ENCODE measurements at regions not wholly inside any gene's neighbourhood (a gene's known extent, or its start where the extent isn't known, plus 50 kb on each side); places are given as distances from the start of the nearest gene placed in this dataset.

- POLR2A ChIA-PET (ENCODE audit: partially characterized antibody), result interaction anchor here (0.5 kb wide), 1 partner anchor 189 kb away, joined by 4 read pairs; no protein-coding TSS in a partner anchor
- FAIRE-seq, result no peak
- no peak overlapping the region for H4K91ac ChIP-seq (replicated peaks; ENCODE audit: insufficient read length, low read length)
- no peak overlapping the region for H4K8ac ChIP-seq (ENCODE audit: extremely low read depth, insufficient read depth, low read length)
- H4K5ac ChIP-seq (ENCODE audit: insufficient read length, low read depth, low read length), result no peak overlapping the region
- no peak overlapping the region for H3K18ac ChIP-seq (ENCODE audit: extremely low read depth, low read length)
- H3K36me3 ChIP-seq (ENCODE audit: control insufficient read depth in 2 of 4, insufficient read depth in 4 of 4, low read length in 3 of 4), result no peaks in the 10 kb centered on the region
- H3K9me3 ChIP-seq (ENCODE audit: insufficient read depth in 2 of 2, low read depth in 1 of 2, low read length in 1 of 2), result no peaks in the 10 kb centered on the region
- no peak overlapping the region for H2AFZ ChIP-seq (ENCODE audit: low read length)
- H3K4me2 ChIP-seq (ENCODE audit: insufficient read depth in 1 of 2, low read depth in 2 of 2, low read length in 2 of 2), result no peak overlapping the region
- no peak for DNase-seq (ENCODE audit: low read depth in 1 of 2, low spot score in 2 of 2)
- no peak overlapping the region for H2BK15ac ChIP-seq (ENCODE audit: low read length)
- H3K56ac ChIP-seq (replicated peaks; ENCODE audit: insufficient read length, low read depth, low read length), result no peak overlapping the region
- H3K4ac ChIP-seq (replicated peaks; ENCODE audit: insufficient read length, low read depth, low read length), result no peak overlapping the region
- H3K27me3 ChIP-seq (replicated peaks in 1 of 4; ENCODE audit: control insufficient read depth in 3 of 4, extremely low read depth in 1 of 4, insufficient read depth in 3 of 4, low read length in 3 of 4), result no peaks in the 10 kb centered on the region
- 92% methylated on average over 4 of the region's 4 CpGs; no CpG with 5 or more reads in 1 of the 2 experiments for WGBS, 2 experiments (ENCODE audit: extremely low coverage in 1 of 2, insufficient coverage in 1 of 2, insufficient read length in 1 of 2, insufficient replicate concordance in 2 of 2, low coverage in 1 of 2, low lambda C conversion rate in 2 of 2, missing lambda C conversion rate in 1 of 2)
- no peak overlapping the region for H3K4me3 ChIP-seq (ENCODE audit: extremely low read depth in 1 of 4, insufficient read depth in 2 of 4, low read depth in 3 of 4, low read length in 4 of 4)
- H3K79me2 ChIP-seq (ENCODE audit: control insufficient read depth in 1 of 2, insufficient read depth in 2 of 2, low read length in 2 of 2), result no peaks in the 10 kb centered on the region
- CTCF ChIA-PET (ENCODE audit: partially characterized antibody), result no interaction called here
- no peaks in the 10 kb centered on the region; a peak in 1 of 7 replicates for H3K4me1 ChIP-seq (replicated peaks in 1 of 4; ENCODE audit: control insufficient read depth in 3 of 4, insufficient read depth in 4 of 4, low read length in 3 of 4)
- H3K27ac ChIP-seq (ENCODE audit: low read depth, low read length), result no peak overlapping the region
- H4K20me1 ChIP-seq (replicated peaks in 1 of 2; ENCODE audit: control insufficient read depth in 1 of 2, insufficient read depth in 2 of 2, low read length in 2 of 2), result no peaks in the 10 kb centered on the region
- H3K9ac ChIP-seq (replicated peaks in 1 of 4; ENCODE audit: extremely low read depth in 1 of 4, low read depth in 3 of 4, low read length in 3 of 4), result no peak overlapping the region
- no peak overlapping the region for H2BK5ac ChIP-seq (ENCODE audit: low read depth, low read length)
- H2BK120ac ChIP-seq (replicated peaks; ENCODE audit: low read depth, low read length), result no peak overlapping the region
- no peak overlapping the region for H3K23ac ChIP-seq (ENCODE audit: insufficient read length)
- no peak overlapping the region for H2AK5ac ChIP-seq (ENCODE audit: low read depth, low read length)
- no peak overlapping the region for H2BK12ac ChIP-seq (ENCODE audit: low read depth, low read length)
- no peak overlapping the region for H2BK20ac ChIP-seq (ENCODE audit: low read length)
- no peak overlapping the region for H3K14ac ChIP-seq (ENCODE audit: insufficient read length)
- H3K79me1 ChIP-seq (ENCODE audit: low read depth, low read length), result no peaks in the 10 kb centered on the region
- H3K23me2 ChIP-seq (ENCODE audit: low read depth, low read length), result no peaks in the 10 kb centered on the region; the same call in 1 of the 2 replicates
- no peak for TF ChIP-seq BACH1 (IDR thresholded peaks at IDR 0.05; ENCODE audit: low read length)
- TF ChIP-seq RNF2 (IDR thresholded peaks at IDR 0.05; ENCODE audit: borderline replicate concordance, low read depth, low read length, missing control alignments, poor library complexity, severe bottlenecking), result no peak
- TF ChIP-seq KDM5A (IDR thresholded peaks at IDR 0.05; ENCODE audit: low read length), result no peak
- TF ChIP-seq RFX5 (IDR thresholded peaks at IDR 0.05; ENCODE audit: borderline replicate concordance, low read depth, low read length), result no peak
- TF ChIP-seq POLR2A (IDR thresholded peaks at IDR 0.05; ENCODE audit: control extremely low read depth in 1 of 2, low read depth in 2 of 2, low read length in 2 of 2), result no peak
- no peak for TF ChIP-seq TEAD4 (IDR thresholded peaks at IDR 0.05; ENCODE audit: low read depth, low read length)
These were observed 415.3 kb downstream of the MAN2A1 start for GRCh38 chr5:110104726-110105669.
